Umbilical cord (tissue), 1 donor: ENCODE measurements at regions not wholly inside any gene's neighbourhood (a gene's known extent, or its start where the extent isn't known, plus 50 kb on each side); places are given as distances from the start of the nearest gene placed in this dataset.

Experiments used
- DNase-seq: peaks from one replicate; pipeline ENCODE4 v3.0.0-alpha.2; 2015; ENCODE audit warnings: low spot score

DNA sequence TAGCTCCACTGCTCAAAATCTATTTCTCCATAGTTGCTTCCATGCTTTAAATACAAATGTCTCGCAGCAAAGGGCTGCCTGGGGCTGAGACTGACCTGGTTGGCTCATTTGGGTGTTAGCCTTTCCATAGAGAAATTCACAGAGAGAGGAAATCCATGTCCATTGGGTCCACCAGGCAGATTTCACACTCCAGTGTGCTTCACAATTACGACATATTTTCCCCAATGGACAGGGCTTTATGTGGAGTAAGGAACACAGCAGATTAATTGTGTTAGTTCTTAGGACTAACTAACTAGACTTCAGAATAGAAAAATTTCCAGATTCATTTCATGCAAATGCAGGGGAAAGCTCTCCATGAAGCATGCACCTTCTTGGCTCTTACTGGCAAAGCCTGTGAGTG is 180.7 kb downstream of the FBXO15 start:
- DNase-seq: no peak

DNA sequence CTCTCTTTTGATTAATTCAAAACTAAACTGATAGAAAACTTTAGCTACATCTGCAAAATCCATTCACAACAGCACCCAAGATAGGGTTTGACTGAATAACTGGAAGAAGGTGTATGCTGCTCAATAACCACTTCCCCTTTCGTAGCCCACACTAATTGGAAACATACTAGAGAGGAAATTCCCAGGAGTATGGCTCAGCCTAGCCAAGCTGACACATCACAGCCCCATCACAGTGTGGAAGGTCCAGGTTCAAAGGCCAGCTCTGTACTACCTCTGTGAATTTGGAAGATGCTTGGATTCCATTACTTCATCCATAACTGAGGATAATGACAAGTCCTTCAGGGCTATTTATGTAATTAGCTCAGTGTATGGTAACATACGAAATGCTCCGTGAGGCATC is 185.4 kb downstream of the FBXO15 start:
- DNase-seq: no peak

DNA sequence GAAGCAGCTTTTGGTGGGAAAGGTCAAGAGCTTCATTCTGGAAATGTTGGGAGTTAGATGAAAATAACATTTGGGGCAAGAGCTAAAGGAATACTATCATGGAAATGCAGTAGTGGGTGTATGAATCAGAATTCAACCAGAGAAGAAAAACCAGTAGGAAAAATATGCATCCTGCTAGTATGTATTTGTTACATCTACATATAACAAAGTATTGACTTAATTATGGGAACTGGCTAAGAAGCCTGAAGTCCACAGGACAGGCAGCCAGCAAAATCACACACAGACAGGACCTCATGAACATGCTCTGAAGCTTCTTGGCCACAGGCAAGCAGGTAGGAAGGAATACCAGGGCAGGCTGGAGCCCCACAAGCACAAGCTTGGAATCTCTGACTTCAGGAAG is 185.8 kb downstream of the FBXO15 start:
- DNase-seq: no peak

DNA sequence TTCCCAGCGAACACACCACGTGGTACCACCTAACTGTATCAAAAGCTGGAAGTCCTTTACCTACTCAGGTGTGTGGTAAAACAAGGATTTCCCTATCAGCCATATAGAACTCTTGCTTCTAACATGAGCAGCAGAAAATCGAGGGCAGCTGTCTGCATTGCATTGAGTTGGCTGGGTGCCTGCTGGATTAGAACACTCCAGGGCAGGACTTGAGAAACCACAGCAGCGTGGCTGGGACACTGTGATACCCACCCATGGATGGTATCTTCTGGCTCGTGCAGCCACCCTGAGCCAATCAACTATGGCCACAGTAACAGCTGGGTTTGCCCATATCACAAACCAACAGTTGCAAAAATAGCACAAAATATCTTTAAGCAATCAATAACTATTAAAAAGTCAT is 188.3 kb downstream of the FBXO15 start:
- DNase-seq: no peak

DNA sequence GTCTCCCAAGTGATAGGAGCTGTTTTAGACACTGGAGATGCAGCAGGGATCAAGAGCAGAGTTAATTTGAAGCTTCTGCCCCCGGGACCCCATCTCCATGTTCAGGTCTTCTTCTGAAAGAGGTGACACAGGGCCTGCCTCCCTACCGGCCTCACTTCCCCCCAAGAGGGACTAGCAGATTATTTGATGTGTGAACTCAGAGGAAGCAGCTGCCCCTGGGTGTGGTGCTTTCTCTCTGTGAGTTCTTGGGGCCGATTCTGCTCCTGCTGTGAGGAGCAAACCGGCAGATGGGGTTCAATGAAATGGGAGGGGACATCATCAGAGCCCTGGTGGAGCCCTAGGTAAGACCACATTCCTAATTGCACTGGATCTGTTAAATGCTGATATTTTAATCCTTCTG is 193.4 kb downstream of the FBXO15 start:
- no peak for DNase-seq

DNA sequence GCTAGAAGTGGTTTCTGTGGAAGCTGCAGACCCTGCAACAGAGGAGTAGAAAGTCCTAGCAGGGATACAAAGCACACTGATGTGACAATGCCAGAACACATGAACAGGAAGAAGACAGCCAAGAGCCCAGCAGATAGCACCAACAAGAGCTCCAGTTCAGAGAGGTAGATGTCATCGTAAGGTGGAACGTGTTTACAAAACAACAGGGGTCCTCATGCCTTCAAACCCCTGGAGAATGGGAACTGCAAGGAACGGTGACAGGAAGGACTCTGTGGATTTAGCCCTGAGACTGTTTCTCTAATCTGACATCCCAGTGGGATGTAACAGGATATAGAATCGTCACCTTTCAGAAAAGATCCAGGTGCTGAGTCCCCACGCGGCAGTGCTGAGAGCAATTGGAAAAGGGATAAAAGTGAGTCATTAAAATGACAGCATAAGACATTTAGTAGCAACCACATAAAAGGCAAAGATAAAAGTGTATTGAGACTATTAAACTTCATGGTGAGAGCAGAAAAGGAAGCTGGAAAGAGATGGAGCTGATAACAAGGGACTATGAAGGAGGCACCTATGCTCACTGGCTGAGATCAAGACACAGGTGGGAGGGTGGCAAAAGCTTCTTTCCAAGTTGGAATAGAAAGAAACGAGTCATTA is 195.2 kb downstream of the FBXO15 start:
- DNase-seq: no peak

DNA sequence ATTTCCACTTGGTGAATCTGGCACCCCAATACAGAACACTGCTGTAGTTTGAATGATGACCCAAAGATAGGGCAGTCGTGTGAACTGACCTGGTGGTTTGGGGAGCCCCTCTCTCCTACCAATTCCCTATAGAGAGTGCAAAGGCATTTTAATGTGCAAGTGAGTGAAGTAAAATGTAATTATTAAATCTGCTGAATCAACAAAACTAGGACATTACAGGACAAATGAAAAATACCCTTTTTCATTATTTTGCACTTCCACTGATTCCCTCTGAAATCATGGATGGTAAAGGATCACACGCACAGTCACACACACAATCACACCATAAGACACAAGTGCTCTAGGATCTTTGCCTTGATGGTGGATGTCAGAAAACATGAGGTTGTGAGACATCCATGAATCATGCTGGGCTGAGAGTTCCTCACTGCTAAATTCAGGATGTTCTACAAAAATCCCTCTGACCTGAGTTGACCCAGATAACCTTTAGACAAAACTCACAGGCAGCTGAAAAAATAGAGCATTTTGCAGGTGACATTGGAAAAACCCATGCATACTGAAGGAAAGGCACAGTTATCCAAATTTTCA is 197.4 kb downstream of the FBXO15 start:
- DNase-seq: no peak

DNA sequence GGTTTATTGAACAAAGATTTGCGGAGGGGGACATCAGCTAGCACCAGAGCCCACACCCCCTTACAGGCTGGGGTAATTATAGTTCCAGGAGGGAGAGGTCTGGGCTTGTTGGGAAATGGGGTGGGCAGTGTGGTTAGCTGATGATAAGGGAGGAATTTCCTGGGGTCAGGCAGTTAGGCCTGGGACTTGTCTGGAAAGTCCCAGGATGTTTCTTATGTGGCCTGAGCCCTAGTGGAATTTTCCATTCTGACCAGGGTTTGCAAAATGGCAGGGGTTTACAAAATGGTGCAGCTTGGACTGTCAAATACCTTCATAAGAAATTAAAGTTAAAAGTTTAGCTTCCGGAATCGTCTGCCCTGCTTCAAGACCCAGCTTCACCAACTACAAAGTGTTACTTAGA is 199.1 kb downstream of the FBXO15 start:
- no peak for DNase-seq

DNA sequence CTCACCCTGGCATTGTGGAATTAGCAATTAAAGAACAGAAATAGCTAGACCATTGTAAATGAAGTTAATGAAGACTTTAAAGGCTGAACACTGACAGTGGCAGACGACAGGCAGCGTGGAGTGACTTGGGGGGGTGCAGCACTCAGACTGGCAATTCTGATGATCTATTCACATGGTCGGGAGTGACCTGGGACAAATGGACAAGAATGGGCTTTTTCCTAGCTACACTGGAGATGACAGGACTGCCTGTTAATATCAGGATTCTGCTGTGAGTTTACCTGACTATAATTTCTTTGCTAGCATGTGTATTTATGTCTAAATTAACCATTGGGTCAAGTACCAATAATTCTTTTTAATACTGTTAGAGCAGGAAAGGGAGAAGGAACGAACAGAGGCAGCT is 199.6 kb downstream of the FBXO15 start:
- no peak for DNase-seq

DNA sequence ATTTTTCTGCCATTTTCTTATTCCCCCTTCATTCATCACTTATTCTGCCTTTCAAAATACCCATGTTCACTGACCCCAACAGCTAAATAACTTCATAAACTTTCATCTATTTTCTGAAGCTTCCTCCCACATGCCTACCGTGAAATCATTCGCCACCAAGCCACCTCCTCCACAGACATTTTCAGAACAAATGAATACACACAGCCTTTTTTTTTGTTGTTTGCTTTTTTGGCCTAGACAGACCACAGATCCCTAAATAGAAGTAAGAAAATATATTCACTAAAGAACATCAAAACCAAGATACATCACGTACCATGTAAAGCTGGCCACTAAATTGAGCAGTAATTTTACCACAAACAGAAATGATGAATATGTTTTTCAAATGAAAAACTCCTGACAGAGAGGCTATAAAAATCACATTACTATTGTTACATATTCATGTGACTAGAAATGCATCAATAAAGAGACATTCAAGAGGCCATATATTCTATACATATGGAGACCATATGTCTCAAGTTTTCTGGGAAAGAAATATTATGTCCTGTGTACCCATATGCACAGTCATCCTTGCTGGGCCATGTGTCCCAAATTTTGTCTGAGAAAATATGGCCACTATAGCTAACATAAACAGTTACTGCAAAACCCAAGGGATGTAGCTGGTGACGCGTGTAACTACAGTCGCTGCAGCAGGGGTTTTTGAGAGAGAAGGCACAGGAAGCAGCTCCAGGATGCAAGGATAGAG is 200.3 kb downstream of the FBXO15 start:
- no peak for DNase-seq

DNA sequence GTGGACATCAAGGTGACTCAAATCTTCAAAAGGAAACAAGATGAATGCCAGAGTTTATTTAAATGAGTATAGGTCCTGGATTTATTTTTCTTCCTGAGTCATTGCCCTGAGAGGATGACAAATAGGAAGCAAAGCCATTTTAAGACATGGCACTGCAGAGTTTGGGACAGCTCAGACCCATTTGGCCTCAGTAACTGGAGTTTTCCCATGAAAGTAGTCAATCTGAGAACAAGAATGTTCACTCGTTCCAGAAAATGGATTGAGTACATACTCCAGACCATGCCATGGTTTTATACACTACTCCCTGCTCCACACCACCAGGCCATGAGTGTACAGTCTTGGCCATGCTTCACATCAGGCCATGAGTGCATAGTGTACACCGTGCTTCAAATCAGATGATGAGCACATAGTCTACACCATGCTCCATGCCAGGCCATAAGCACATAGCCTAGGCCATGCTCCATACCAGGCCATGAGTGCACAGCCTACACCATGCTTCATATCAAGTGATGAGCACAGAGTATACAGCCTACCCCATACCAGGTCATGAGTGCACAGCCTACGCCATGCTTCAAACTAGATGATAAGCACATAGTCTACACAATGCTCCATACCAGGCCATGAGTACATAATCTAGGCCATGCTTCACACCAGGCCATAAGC is 202.4 kb downstream of the FBXO15 start:
- no peak for DNase-seq

DNA sequence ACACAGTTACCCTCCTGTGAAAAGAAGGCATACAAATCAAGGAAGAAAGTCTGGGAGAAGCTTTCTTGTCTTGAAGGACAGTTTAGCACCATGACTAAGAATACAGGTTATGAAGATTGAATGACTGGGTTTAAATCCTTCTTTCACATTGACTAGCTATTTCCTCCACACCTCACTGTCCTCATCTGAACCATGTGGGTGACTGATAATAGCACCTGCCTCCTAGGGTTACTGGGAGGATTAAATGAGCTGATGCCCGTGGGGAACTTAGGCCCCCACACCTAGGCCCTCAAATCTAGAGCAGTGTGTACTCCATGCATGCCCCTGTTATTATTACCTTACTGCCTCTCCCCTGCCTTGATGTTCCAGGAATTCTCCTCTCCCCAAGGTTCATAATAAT is 202.9 kb downstream of the FBXO15 start:
- DNase-seq: no peak

DNA sequence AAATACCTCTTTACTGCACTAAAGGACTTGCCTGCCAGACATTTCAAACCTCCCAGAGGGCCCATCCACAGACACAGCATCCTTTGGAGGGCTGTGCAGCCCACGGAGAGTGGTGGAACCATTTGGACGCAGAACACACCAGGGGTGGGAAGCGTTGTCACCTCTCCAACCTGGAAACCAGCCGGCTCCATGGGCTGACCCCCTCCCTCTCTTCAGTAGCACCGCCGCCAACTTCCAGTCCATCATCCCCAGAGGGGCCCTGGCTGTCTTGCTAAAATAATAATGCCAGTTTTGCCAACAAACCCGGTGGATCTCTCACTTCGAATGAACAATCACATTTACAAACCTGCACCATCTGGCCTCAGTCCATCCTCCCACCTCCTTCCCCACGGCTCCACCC is 203.9 kb downstream of the FBXO15 start:
- no peak for DNase-seq

DNA sequence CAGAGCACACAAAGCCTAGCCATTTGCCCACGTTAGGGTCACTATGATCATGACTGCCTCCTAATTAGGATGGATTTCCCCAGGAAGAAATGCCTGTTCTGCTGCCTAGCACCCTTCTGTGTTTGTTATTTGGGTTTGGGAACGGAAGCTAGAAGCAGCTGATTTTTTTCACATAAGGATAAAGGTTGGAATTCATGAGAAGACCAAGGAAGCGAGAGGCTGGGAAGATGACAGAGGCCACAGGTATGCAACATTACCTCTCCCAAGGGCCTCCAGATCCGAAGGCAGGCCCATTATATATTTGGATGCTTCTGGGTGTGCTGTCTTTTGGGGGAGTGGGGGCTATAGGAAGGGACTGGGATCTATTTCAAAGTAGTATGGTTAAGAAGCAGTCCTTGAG is 204.7 kb downstream of the FBXO15 start:
- no peak for DNase-seq

DNA sequence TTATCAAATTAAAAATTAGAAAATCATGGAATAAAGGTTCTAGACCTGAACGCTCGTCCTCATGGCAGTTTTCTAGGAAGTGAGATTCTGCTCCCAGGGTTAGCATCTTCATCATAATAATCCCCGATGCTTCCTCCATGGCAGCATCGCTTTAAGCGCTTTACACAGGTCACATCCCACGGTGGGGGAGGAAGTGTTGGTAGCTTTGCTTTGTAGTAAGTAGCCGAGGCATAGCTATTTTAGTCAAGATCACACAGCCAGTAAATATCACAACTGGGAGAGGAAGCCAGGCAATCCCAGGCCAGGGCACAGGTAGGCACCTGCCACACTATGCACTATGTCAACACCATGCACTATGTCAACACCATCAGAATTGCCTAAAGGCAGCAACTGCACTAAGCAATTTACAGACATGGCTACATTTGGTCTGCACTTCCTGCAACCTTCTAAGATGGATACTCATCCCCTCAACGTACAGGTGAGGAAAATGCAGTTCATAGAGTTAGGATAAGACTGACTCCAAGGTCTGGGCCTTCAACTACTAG is 205.5 kb downstream of the FBXO15 start:
- DNase-seq: no peak

DNA sequence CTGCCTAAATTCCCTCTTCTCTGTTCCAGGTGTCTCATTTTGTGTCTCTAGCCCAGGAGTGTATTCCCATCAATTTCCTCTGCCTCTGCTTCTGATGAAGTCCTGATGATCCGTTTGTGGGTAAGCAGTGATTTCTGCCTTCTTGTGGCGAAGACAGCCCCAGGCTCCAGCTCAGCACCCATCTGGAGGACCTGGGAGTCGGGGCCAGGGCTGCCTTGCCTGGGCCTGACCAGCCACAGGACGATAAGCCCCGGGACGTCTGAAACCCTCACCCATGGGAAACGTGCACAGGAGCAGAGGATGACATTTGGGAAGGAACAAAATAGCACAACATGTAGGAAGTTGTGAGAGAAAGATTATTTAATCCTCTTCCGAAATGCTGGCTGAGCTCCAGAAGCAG is 206.9 kb downstream of the FBXO15 start:
- no peak for DNase-seq

DNA sequence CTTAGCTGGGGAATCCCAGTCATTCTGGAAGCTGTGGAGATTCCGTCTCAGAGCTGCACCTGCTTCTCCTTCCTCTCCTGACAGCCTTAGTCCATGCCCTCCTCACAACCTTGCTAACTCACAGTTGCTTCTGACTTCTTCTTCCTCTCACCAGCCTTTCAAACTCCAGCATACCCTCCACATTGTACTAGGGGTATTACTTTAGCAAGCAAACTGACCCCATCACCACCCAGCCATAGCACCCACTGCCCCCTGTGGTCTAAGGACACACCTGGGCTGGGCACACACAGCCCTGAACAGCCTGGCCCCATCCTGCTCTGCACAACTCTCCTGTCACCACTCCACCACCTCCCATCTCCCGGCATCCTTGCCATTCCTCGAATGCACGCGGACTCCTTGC is 208.2 kb downstream of the FBXO15 start:
- no peak for DNase-seq

DNA sequence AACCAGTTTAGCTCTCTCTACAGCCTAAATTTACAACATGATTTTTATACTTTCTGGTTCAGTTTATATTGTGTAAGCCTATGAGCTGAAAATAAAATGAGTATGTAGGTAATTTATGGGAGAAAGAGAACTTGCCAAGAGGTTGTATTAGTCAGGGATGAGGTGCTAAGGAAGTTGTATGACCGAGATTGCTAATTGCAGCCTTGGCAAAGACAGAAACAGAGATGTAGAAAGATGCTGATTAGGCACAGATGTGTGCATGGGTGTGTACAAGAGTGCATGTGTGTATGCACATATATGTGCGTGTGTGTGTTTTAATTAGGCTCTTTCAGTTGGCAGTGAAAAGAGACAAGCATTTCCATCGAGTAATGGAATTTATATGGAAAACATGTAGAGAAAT is 213.9 kb downstream of the FBXO15 start:
- DNase-seq: no peak

DNA sequence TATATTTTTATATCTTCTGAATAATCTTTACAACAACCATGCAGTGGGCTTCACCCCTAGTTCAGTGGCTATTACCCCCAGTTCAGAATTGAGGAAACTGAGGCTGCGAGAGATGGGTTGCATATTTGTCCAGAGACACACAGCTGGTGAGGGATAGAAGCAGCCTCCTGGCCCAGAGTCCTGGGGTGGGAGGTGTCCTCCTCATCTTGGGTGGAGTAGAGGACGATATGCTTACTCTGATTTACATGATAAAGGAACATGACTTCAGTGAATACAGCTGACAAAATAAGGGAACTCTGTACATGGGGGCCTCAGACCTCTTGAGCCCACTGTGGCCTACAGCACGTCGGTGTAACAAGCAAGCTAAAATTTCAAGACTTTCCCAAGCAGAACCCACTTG is 214.7 kb downstream of the FBXO15 start:
- no peak for DNase-seq

DNA sequence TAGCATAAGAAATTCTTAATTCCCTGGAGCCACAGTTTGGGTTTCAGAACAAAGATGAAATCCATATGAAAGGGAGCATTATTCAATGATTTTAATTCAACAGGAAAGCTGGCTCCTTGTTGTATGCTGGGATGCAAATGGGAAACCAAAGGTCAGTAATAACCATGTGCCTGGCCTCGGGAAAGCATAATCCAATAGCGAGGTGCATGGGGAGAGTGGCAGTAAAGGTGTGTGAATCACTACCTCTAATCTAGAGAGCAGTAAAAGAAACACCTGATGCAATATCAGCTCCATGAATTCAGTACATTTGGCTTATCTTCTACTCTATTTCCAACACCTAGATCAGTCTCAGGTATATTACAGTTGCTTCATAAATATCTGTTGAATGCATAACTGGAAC is 220.1 kb downstream of the FBXO15 start:
- no peak for DNase-seq

DNA sequence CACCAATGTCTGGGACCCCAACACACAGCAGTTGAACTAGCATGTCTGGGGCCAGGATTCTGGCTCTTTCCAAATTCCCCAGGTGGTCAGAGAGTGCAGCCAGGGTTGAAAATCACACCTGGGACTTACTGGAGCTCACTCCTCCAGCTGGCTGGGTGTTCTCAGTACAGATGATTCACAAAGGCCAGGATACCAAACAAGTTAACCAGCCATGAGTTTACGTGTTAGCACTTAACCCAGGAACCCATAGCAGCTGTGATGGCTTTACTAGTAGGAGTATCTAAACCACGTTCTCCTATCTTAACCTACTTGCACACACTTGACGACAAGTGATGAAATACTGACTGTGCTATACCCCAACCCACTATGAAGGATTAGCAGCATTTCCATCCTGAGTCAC is 222.8 kb downstream of the FBXO15 start:
- no peak for DNase-seq

DNA sequence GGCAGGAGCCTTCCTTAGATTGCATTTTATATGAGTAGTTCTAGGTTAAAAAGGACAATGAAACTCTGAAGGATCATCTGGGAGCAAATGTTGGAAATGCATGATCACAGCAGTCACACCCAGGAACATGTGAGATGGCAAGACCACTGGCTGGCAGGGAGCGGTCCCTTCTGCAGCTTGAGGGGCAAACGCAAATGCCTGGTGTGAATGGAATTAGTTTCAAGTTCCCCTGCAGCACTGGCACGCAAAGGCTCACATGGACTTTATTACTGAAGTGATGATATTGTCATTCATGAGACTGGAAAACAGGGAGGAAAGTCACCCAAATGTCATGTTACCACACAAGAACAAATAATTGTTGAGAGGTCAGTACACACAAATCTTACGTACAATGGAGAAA is 223.3 kb downstream of the FBXO15 start:
- no peak for DNase-seq

DNA sequence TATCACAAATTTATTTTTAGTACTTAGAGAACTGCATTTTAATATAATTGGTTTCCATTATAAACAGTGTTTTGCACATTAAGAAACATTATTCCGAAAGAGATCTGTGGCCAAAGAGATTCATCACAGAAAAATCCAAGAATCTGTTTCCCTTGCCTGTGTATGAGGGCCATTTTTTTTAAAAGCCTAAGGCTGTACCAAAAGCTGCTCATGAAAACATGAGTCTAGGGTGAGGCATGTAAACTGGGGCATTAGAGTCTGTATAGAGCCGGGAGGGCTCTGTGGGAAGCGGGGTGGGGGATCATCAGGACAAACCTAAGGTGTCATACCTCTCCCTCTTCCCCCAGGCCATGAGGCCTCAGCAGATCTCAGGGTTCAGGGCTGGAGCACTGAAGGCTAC is 223.8 kb downstream of the FBXO15 start:
- DNase-seq: no peak
